Hepatic stellate cell (primary cell): ENCODE measurements at regions not wholly inside any gene's neighbourhood (a gene's known extent, or its start where the extent isn't known, plus 50 kb on each side); places are given as distances from the start of the nearest gene placed in this dataset.

Experiments used
- DNase-seq: peaks from one replicate; pipeline ENCODE4 v3.0.0; 2011; ENCODE audit warnings: low spot score

GRCh38 chr2:220646424-220646823, 925.7 kb downstream of the EPHA4 start:
- DNase-seq, result no peak

- DNase-seq, result no peak
These were observed 923.5 kb downstream of the EPHA4 start for GRCh38 chr2:220648628-220649027.

- DNase-seq, result no peak
These were observed 918.3 kb downstream of the EPHA4 start for GRCh38 chr2:220653776-220654175.

GRCh38 chr2:220654322-220654721, 917.8 kb downstream of the EPHA4 start:
- DNase-seq, result no peak

- no peak for DNase-seq
These were observed 911.6 kb downstream of the EPHA4 start for GRCh38 chr2:220660277-220661145.

- DNase-seq, result no peak
These were observed 909.7 kb downstream of the EPHA4 start for GRCh38 chr2:220662431-220662830.

GRCh38 chr2:220663065-220663464, 909.0 kb downstream of the EPHA4 start:
- DNase-seq, result no peak

- DNase-seq, result no peak
These were observed 907.6 kb downstream of the EPHA4 start for GRCh38 chr2:220664272-220665107.

GRCh38 chr2:220665108-220665471, 907.0 kb downstream of the EPHA4 start:
- no peak for DNase-seq

- no peak for DNase-seq
These were observed 902.8 kb downstream of the EPHA4 start for GRCh38 chr2:220669324-220669723.

- DNase-seq, result no peak
These were observed 901.6 kb downstream of the EPHA4 start for GRCh38 chr2:220670511-220670910.

GRCh38 chr2:220673151-220673874, 898.8 kb downstream of the EPHA4 start:
- DNase-seq, result no peak

GRCh38 chr2:220674033-220674432, 898.1 kb downstream of the EPHA4 start:
- no peak for DNase-seq

- no peak for DNase-seq
These were observed 895.4 kb downstream of the EPHA4 start for GRCh38 chr2:220676695-220677094.

- no peak for DNase-seq
These were observed 893.2 kb downstream of the EPHA4 start for GRCh38 chr2:220678943-220679342.

GRCh38 chr2:220682616-220683015, 889.5 kb downstream of the EPHA4 start:
- no peak for DNase-seq

- DNase-seq, result no peak
These were observed 888.0 kb downstream of the EPHA4 start for GRCh38 chr2:220684099-220684498.

- peak; percentile 40 for DNase-seq
These were observed 884.8 kb downstream of the EPHA4 start for GRCh38 chr2:220687231-220687843.

- DNase-seq, result no peak
These were observed 876.5 kb downstream of the EPHA4 start for GRCh38 chr2:220695397-220696279.

- DNase-seq, result no peak
These were observed 875.8 kb downstream of the EPHA4 start for GRCh38 chr2:220696280-220696669.

GRCh38 chr2:220697011-220697410, 875.1 kb downstream of the EPHA4 start:
- no peak for DNase-seq
